Activated CD4-positive, alpha-beta T cell treated with anti-CD3 and anti-CD28 coated beads, Interleukin-2, amount 50 U/mL, for 48 hours (primary cell): ENCODE measurements at regions not wholly inside any gene's neighbourhood (a gene's known extent, or its start where the extent isn't known, plus 50 kb on each side); places are given as distances from the start of the nearest gene placed in this dataset.

Experiments used
- DNase-seq, 2 experiments: peaks; one replicate each; pipeline ENCODE4 v3.0.0-alpha.2; 2020

DNA sequence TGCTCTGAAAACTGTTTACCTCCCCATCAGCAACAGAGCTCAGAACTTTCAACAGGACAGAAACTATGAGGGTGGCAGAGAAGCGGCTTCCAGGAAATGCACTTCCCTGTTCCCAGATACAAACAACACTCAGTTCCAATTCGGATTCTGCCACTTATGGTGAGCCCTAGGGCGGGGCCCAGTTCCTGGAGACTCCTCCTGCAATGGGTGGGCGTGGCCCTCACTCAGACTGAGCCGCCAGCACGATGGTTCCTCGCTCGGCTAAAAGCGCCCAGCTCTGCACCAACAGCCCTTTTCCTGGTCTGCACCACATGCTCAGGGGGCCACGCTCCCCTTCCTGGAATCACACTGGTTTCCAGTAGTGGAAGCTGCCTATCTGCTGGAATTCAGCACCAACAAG is 314.1 kb downstream of the CTTN start:
- no peak for DNase-seq

DNA sequence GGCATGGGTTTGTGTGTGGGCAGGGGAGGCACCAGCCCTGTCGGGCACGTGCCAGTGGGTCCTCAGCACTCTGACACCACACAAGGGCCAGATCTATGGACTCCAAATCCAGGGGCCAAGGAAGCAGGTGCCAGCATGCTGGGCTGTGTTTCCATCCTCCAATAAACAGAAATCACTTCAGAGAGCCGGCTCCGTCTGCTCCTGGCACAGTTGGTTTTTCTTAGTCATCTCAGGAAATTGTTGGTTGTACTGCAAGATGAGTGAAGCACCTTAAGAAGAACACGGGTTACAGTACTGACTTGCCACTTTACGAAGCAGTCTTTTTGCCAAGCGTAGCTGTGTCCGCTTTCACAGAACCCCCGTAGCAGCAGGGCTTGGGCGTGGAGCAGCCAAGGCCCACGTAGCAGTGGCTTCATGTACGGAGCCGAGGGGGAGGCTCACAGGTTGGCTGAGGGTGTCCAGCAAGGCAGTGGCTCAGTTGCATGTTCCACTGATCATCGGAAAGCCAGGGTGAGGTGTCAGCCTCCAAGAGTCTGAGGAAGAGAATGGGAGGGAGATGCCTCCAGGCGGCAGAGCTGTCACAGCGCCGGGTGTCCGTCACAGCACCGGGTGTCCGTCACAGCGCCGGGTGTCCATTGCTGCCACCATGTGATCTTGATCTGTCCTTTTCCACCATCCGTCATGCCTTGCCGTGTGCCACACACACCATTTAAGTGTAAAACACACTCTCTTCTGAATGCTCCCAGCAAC is 314.9 kb downstream of the CTTN start:
- no peak for DNase-seq

DNA sequence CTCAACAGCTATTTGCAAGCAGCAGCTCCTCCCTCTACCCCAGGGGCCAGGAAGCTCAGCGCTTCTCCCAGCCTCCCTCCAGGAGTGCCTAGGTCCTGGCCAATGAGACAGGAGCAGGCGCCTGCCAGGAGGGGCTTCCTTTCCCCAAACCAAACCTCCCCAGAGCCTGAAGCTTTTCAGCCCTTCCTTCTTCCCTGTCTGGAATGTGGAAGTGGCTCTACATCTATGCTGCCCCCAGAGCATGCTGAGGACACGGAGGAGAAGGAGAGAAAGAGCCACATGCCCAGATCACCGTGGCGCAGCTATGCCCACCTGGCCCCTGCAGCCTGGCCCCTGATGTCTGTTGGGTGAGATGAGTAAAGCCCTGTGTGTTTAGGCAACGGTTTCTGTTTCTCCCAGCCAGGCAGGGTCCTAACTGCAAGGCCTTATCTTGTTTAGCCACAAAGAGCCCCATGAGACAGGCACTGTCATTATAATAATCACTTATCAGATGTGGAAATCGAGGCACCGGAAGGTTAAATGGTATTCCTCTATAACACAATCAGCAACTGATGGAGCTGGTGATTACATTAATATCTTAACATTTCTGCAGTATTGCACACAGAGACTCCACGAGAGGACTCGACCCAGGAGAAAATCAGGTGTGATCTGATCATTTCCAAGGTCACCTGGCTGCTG is 315.8 kb downstream of the CTTN start:
- DNase-seq = no peak

DNA sequence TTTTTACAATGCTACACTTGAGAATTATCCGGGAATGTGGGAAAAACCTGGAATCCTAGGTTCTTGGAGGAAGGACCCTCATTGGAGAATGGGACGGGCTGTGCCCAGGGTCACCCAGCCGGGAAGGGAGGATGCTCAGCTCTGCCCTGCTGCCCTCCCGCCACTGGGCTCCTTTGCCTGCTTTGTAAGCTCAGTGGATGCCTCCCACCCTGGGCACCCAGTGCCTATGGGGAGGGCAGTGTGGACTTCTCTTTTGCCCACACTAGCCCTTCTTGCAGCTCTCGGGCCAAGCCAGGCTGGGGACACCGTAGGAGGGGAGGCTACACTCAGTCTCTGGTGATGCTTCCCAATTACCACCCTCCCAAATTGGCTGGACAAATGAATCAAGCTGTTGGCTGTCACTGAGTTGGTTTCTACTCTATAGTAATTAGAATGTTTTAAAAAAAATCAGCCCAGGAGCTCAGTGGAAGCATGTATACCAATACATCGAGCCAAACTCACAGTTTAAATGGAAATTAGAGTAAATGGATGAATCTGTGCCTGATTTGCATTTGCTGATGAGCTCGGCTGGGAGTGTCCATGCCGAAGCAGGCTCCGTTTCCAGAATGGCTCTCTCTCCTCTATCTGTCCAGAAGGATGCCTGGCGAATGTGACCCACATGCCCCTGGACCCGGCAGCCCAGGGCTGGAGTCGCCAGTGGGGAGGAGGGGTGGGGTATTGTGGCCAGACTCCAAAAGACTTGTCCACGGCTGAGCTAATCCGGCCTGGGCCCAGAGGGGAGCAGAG is 317.0 kb downstream of the CTTN start:
- DNase-seq = no peak

- DNase-seq = no peak
These were observed 317.9 kb downstream of the CTTN start for GRCh38 chr11:70716216-70716615.

DNA sequence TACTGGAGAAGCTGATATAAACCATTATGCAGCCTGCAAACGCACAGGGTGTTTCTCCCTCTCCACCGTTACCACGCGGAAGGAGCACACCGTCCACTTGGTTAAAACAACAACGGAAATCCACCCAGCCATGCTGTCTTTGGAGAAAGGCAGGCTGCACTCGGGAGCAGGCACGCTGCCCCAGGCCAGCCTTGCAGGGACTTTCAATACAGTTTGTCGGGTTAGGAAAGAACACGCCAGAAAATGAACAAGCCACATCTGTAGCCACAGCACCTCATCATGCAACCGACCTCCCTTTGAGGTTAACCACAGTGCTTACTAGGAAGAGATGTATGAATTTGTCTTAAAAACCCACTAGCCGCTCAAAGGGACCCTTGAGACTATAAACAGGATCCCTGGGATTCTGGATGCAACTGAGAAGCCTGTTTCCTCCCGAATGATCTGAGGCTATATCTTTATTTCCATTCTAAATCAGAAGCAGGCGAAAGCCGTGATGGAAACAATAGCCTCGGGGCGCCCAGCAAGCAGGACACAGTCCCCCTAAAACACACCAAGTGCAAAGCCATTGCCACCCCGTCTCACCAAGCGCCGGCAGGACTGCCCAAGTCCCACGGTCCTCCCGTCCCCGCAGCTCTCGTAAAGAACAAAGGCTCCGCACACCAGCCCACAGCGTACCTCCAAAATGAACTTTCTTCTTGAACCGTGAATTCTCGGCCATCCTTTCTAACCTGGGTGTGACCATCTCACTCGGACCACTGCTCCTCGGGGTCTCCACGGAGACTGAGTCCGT is 318.9 kb downstream of the CTTN start:
- DNase-seq = no peak

- no peak for DNase-seq
These were observed 319.7 kb downstream of the CTTN start for GRCh38 chr11:70717936-70718595.

DNA sequence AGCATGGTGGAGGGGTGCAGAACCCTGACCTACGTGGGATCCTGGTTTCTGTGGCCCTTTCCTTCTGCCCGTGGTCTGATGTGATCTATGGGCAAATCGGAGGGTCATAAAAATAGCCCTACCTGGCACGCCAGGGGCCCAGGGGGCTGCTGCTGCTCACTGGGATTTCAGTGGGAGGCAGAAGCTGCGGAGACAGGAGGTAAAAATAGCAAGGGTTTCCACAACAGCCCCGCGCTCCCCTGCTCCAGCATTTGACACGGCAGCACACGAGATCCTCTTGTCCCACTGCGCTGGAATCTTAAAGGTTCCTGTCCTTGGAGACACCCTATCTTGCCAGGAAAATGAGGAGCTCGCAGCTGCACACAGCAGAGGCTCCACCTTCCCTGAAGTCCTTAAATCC is 321.2 kb downstream of the CTTN start:
- no peak for DNase-seq

DNA sequence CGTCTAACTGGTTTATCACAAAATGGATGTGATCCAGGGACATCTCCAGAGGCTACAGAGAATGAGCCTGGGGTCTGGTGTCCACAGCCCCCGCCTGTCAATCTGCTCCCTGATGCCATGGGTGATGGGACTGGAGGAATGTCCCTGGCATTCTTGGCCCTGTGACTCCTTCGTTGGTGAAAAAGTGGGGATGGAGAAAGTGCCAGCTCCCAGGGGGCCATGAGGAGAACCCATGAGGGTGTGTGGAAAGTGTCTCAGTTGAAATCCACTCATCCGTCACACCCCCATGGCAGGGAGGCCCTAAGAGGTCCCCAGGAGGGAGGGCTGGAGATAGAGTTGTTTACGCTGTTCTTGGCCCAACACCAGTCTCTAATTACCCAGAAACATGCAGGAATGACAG is 322.0 kb downstream of the CTTN start:
- DNase-seq = no peak

DNA sequence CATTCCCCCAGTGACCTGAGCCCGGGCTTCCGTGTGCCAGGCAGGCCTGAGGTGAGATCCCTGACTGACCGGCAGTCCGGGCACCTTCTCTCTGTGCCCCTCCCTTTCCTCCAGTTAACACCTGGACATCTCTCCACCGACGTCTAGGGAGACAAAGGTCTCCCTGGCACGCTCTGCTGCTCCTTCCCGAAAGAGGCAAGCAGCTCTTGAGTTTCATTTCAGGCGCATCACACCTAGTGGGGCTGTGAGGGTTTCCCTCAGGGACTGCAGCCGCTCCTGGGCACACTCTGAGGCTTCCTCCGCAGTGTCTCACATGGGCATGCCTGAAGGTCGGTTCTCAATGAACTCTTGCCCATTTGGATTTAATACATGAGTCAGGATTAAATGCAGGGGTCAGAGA is 322.7 kb downstream of the CTTN start:
- no peak for DNase-seq

DNA sequence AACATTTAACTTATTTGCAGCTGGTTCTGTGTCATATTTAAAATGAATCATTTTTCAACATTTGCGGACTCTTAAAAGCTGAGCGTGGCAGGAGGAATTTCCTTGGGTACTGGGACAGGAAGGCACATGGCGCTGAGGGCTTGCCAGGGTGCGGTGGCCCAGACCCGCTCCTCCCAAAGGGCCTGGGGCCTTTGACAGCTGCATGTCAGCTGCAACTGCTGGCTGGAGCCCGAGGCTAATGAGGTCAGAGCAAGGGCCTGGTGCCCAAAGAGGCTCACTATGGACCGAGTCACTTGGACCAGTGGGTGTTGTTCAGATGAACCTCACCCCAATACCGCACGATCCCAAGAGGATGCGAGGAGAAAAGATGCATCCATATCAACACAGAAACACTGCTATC is 326.9 kb downstream of the CTTN start:
- no peak for DNase-seq

DNA sequence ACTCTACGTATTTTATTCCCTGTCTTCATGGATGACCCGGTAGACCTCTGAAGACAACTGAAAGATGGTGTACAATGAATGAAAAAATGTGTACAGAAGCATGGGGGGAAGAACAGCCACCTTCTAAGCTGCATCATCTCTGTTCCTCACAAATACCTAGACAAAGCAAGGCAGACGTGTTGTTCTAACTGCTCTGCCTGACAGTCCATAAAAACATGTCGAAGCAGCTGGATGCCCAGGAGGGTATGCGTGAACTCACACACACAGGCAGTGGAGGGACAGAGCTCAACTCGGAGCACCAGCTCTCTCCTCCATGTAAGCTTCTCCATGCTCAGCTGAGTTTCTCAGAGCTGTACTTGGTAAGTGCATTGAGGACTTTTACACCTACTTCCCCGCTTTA is 327.4 kb downstream of the CTTN start:
- DNase-seq = no peak

DNA sequence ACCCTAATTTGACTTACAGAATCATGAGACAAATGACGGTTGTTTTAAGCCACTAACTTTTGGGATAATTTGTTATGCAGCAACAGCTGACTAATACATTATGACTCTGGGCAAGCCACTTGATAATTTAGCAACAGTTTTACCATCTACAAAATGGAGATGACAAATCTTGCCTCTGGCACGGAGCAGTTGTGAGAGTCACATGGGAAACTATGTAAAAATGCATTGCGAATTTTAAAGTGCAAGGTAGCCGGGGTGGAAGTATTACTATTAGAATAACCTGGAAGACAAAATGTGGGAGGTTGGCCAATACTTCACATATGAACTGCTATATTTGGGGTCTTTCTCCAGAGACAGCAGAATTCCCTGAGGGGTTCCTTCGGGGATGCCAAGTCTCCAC is 328.7 kb downstream of the CTTN start:
- DNase-seq = no peak

DNA sequence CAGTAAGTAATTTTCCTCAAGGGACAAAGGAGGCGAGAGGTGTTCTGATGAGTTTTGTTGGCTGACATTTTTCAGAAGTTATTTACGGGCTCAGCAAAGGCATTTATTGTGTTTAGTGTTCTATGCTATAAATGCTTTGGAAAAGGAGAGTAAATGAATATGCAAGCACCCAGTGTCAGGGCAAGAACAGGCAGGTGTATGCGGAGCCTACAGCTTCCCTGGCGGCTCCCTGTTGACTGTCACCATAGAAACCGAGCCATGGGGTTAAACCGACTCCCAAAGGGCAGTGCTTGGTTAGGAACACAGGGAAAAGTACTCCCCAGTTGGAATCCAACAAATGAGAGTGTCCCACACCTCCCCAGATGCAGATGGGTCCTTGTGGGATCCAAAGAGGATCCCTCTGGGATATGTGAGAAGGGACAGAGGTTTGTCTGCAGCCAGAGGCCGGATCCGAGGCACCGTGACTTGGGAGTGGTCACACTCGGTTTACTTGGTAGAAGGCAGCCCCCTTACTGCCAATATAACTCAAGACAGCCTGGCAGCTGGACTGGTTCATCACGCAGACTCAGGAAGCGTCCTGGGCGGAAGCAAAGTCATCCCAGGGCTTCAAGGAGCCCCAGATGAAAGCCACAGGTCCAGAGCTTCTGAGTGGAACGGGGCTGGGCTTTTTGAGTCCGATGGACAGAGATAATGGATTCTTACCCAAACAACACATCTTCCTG is 329.7 kb downstream of the CTTN start:
- DNase-seq = no peak

- DNase-seq = no peak
These were observed 331.6 kb downstream of the CTTN start for GRCh38 chr11:70729949-70730348.

DNA sequence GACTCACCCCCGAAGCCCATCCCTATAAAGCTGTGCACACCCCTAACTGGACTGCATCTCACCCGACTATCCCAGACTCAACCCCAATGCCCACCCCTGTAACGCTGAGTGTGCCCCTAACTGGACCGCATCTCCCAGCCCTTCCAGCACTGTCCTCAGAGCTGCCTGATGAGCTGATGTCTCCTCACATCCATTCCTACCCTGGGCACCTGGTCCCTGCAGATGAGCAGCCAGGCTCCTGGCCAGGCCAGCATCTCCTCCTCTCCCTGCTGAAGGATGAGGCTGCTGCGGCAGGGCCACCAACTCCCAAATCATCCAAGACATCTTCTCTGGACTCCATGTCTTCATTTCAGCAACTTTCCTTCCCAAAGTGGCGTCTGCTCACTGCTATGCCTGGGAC is 332.1 kb downstream of the CTTN start:
- DNase-seq = no peak

- DNase-seq = no peak
These were observed 333.1 kb downstream of the CTTN start for GRCh38 chr11:70731271-70732022.

DNA sequence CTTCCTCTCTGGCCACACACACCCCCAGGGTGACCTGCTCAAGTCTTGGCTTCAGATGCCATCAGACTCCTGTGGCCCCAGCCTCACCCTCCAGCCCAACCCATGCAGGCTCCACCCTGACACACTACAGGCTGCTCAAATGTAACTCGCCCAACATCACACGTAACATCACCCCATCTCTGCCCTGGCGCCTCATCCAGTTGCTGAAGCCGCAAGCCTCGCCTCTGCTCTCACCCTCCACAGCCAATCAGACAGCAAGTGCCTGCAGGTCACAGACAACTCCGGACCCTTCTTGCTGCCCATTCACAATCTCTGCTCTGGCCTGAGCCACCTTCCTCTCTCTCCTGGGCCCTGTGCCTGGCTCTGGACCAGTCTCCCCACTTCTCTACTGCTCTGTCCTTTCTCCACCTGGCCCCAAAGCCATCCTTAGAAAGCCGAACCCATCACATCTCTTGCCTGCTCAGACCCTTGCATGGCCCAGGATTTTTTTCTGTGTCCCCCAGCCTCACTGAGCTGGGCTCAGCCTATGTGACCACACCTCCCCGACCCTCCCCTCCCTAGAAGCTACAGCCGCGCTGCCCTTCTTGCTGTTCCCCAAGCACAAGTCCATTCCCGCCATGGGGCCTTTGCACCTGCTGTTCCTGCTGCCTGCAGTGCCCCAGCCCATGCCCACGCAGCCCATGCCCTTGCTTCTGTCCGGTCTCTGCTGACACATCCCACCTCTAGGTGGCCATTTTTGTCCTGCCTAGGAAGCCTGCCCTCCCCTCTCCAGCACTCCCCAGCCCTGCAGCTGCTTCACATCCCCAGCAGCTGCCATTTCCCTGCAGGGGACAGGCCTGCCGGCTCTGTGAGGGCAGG is 333.9 kb downstream of the CTTN start:
- DNase-seq = no peak

- no peak for DNase-seq
These were observed 334.5 kb downstream of the CTTN start for GRCh38 chr11:70732881-70733196.
